COLO668 (cell line): ENCODE measurements at regions not wholly inside any gene's neighbourhood (a gene's known extent, or its start where the extent isn't known, plus 50 kb on each side); places are given as distances from the start of the nearest gene placed in this dataset.
A peak's percentile ranks its signal among the peaks of the same experiment; 100 is the strongest.

Source experiments
- DNase-seq: peaks from one replicate; lab custom pipeline; 2025; ENCODE audit not compliant: unreplicated experiment; lab: John Stamatoyannopoulos, UW

GRCh38 chr1:175894581-175894980 is 151.2 kb upstream of the TNR start:
- DNase-seq = no peak

GRCh38 chr1:175893192-175893591 is 149.8 kb upstream of the TNR start:
- no peak for DNase-seq

GRCh38 chr1:175892686-175893085 is 149.3 kb upstream of the TNR start:
- no peak for DNase-seq

GRCh38 chr1:175891783-175892309 is 148.5 kb upstream of the TNR start:
- DNase-seq = no peak

- DNase-seq = no peak
Observed at GRCh38 chr1:175890958-175891357, 147.6 kb upstream of the TNR start.

- DNase-seq = peak; percentile 18
Observed at GRCh38 chr1:175889848-175890247, 146.5 kb upstream of the TNR start.

- no peak for DNase-seq
Observed at GRCh38 chr1:175888996-175889395, 145.6 kb upstream of the TNR start.

- DNase-seq = peak; percentile 68
Observed at GRCh38 chr1:175887981-175888428, 144.6 kb upstream of the TNR start.

- no peak for DNase-seq
Observed at GRCh38 chr1:175887521-175887920, 144.1 kb upstream of the TNR start.

GRCh38 chr1:175885326-175885725 is 141.9 kb upstream of the TNR start:
- DNase-seq = no peak

GRCh38 chr1:175884369-175884768 is 141.0 kb upstream of the TNR start:
- DNase-seq = no peak

GRCh38 chr1:175882192-175882591 is 138.8 kb upstream of the TNR start:
- no peak for DNase-seq

GRCh38 chr1:175881246-175881976 is 138.0 kb upstream of the TNR start:
- no peak for DNase-seq

GRCh38 chr1:175878775-175879174 is 135.4 kb upstream of the TNR start:
- no peak for DNase-seq

GRCh38 chr1:175877939-175878737 is 134.7 kb upstream of the TNR start:
- no peak for DNase-seq

- no peak for DNase-seq
Observed at GRCh38 chr1:175875556-175875955, 132.2 kb upstream of the TNR start.

- DNase-seq = no peak
Observed at GRCh38 chr1:175874081-175874480, 130.7 kb upstream of the TNR start.

- no peak for DNase-seq
Observed at GRCh38 chr1:175873290-175873935, 130.0 kb upstream of the TNR start.

- no peak for DNase-seq
Observed at GRCh38 chr1:175872588-175872987, 129.2 kb upstream of the TNR start.

- no peak for DNase-seq
Observed at GRCh38 chr1:175871647-175872046, 128.3 kb upstream of the TNR start.

GRCh38 chr1:175870217-175870616 is 126.8 kb upstream of the TNR start:
- DNase-seq = no peak

GRCh38 chr1:175866776-175867175 is 123.4 kb upstream of the TNR start:
- no peak for DNase-seq
